Upper lobe of left lung (tissue), 4 donors: ENCODE measurements at regions not wholly inside any gene's neighbourhood (a gene's known extent, or its start where the extent isn't known, plus 50 kb on each side); places are given as distances from the start of the nearest gene placed in this dataset.
"Not testable (repeated sequence)": the region's sequence is repeated elsewhere in the genome, so short reads cannot be mapped to it uniquely, and the experiment has no call there.

ENCODE experiments used
- POLR2A ChIP-seq, 4 donors: fragments of 450-650 bp; IDR thresholded peaks; one replicate each; pipeline ENCODE4 v1.5.1; 2016 to 2017; ENCODE audit warnings: antibody characterized with exemption in 4 of 4, mild to moderate bottlenecking in 2 of 4
- TF ChIP-seq, protein P1 (sequence below), 6 experiments: fragments of 450-650 bp in 4 of 6; fragments of 200-600 bp in 2 of 6; sonication (generic) in 2 of 6; IDR thresholded peaks; one replicate each; pipeline ENCODE4 v1.5.1; 2016 to 2019; ENCODE audit warnings: antibody characterized with exemption in 6 of 6

DNA sequence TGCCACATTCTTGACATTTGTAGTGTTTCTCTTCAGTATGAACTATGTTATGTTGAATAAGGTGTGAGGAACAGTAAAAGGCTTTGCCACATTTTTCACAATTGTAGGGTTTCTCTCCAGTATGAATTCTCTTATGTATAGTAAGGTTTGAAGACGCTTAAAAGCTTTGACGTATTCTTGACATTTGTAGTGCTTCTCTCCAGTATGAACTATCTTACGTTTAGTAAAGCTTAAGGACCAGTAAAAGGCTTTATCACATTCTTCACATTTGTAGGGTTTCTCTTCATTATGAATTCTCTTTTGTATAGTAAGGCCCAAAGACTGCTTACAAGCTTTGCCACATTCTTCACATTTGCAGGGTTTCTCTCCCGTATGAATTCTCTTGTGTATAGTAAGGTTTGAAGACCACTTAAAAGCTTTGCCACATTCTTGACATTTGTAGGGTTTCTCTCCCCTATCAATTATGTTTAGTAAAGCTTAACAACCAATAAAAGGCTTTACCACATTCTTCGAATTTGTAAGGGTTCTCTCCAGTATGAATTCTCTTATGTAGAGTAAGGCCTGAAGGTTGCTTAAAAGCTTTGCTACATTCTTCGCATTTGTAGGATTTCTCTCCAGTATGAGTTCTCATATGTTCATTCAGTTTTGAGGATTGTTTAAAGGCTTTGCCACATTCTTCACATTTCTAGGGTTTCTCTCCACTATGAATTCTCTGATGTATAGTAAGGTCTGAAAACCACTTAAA, 301.6 kb downstream of the ZNF33B start:
- TF ChIP-seq, protein P1, sequence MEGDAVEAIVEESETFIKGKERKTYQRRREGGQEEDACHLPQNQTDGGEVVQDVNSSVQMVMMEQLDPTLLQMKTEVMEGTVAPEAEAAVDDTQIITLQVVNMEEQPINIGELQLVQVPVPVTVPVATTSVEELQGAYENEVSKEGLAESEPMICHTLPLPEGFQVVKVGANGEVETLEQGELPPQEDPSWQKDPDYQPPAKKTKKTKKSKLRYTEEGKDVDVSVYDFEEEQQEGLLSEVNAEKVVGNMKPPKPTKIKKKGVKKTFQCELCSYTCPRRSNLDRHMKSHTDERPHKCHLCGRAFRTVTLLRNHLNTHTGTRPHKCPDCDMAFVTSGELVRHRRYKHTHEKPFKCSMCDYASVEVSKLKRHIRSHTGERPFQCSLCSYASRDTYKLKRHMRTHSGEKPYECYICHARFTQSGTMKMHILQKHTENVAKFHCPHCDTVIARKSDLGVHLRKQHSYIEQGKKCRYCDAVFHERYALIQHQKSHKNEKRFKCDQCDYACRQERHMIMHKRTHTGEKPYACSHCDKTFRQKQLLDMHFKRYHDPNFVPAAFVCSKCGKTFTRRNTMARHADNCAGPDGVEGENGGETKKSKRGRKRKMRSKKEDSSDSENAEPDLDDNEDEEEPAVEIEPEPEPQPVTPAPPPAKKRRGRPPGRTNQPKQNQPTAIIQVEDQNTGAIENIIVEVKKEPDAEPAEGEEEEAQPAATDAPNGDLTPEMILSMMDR (IDR thresholded peaks at IDR 0.05) = not testable (repeated sequence)
- TF ChIP-seq POLR2A (IDR thresholded peaks at IDR 0.05) = not testable (repeated sequence)
